Spleen (tissue), 7 donors: ENCODE measurements at regions not wholly inside any gene's neighbourhood (a gene's known extent, or its start where the extent isn't known, plus 50 kb on each side); places are given as distances from the start of the nearest gene placed in this dataset.

ENCODE experiments used
- POLR2A ChIP-seq, 3 donors: fragments of 450-650 bp; IDR thresholded peaks; one replicate each; pipeline ENCODE4 v1.5.1; 2017; ENCODE audit warnings: antibody characterized with exemption in 3 of 3, mild to moderate bottlenecking in 1 of 3
- TF ChIP-seq, protein P1 (sequence below), 11 experiments: fragments of 200-600 bp in 7 of 11; fragments of 450-650 bp in 4 of 11; sonication (generic) in 4 of 11; IDR thresholded peaks in 8 of 11; conservative IDR thresholded peaks in 3 of 11; 1 replicate in 7 of 11; 2 replicates in 4 of 11; pipeline versions ENCODE4 v1.4.0 to v1.8.0; 2016 to 2021; ENCODE audit warnings: antibody characterized with exemption in 11 of 11, inconsistent platforms in 4 of 11, mild to moderate bottlenecking in 1 of 11
- donor health status: DM: no; HTN: no; CAD: no; lungs with moderate emphysema.
- donor health status: DM: no; HTN: no; CAD: no.
- donor health status: DM: no; HTN: no; CAD: no.

DNA sequence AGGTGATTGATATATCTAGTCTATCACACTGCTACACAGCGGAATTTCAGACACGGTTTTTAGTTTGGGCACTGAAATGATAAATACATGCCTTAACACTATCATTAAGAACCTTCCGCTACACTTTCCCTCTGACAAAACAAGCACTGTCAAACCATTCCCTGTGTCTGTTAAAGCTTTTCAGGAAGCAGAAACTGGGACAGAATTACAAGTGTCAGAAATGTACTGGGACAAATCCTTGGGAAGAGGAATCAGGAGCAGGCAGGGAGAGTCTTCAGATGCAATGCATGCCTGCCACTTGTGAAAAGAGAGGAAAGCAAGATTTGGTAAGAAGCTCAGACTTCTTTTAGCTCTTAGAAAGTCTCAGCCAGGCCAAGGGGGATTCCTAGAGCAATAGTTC lies 196.8 kb upstream of the PTPRZ1 start:
- TF ChIP-seq, protein P1, sequence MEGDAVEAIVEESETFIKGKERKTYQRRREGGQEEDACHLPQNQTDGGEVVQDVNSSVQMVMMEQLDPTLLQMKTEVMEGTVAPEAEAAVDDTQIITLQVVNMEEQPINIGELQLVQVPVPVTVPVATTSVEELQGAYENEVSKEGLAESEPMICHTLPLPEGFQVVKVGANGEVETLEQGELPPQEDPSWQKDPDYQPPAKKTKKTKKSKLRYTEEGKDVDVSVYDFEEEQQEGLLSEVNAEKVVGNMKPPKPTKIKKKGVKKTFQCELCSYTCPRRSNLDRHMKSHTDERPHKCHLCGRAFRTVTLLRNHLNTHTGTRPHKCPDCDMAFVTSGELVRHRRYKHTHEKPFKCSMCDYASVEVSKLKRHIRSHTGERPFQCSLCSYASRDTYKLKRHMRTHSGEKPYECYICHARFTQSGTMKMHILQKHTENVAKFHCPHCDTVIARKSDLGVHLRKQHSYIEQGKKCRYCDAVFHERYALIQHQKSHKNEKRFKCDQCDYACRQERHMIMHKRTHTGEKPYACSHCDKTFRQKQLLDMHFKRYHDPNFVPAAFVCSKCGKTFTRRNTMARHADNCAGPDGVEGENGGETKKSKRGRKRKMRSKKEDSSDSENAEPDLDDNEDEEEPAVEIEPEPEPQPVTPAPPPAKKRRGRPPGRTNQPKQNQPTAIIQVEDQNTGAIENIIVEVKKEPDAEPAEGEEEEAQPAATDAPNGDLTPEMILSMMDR (IDR thresholded peaks at IDR 0.05 in 8 of 11, conservative IDR thresholded peaks at IDR 0.05 in 3 of 11): no peak
- TF ChIP-seq POLR2A (IDR thresholded peaks at IDR 0.05): no peak
